Activated gamma-delta T cell (primary cell): ENCODE measurements at regions not wholly inside any gene's neighbourhood (a gene's known extent, or its start where the extent isn't known, plus 50 kb on each side); places are given as distances from the start of the nearest gene placed in this dataset.
"Not testable (repeated sequence)": the region's sequence is repeated elsewhere in the genome, so short reads cannot be mapped to it uniquely, and the experiment has no call there.

Experiments
- DNase-seq: peaks from one replicate; lab custom pipeline; 2025; lab: John Stamatoyannopoulos, UW

- no peak for DNase-seq
Observed at GRCh38 chr2:234275515-234275914, 221.4 kb downstream of the ARL4C start.

DNA sequence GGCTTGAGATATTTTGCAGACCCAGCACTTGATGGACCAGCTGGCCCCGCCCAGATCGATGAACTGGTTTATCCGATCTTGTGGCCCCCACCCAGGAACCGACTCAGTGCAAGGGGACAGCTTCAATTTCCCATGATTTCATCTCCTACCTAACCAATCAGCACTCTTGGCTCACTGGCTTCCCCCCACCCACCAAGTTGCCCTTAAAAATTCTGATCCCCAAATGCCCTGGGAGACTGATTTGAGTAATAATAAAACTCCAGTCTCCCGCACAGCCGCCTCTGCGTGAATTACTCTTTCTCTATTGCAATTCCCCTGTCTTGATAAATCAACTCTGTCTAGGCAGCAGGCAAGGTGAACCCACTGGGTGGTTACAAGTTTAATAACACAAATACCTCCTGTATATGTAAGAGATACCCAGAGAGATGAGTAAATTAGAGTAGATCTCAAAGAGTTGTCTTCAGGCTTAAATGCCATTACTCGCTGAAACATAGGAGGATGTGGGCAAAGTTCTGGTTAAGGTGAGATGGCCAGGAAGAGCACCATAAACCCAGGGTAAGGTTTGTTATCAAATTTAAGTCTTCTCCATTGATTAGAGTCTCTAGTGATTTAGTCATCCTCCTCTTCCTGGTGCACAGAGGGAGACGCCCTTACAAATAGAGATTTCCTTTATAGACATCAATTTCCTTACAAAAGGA is 222.8 kb downstream of the ARL4C start:
- DNase-seq, result no peak

GRCh38 chr2:234272069-234272850 is 221.8 kb downstream of the SPP2 start:
- DNase-seq, result no peak

GRCh38 chr2:234271338-234271737 is 220.8 kb downstream of the SPP2 start:
- no peak for DNase-seq

DNA sequence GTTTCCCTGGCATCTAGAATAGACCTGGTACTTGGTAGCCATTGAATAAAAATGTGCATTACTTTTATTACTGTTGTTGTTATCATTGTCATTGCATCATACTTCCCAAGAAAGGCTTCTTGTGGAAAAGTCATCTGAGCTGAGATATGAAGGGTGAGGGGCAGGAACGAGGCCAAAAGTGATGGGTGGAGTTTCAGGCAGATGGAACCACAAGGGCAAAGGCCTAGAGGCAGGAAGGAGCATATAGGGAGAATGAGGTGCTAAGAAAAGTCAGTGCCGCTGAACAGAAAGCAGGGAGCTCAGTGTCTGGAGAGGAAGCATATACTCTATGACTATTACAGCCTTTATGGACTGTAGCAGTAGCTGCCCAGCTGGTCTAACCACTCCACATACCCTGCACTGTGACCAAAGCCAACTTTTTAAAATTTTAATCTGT is 219.3 kb downstream of the SPP2 start:
- DNase-seq, result no peak

DNA sequence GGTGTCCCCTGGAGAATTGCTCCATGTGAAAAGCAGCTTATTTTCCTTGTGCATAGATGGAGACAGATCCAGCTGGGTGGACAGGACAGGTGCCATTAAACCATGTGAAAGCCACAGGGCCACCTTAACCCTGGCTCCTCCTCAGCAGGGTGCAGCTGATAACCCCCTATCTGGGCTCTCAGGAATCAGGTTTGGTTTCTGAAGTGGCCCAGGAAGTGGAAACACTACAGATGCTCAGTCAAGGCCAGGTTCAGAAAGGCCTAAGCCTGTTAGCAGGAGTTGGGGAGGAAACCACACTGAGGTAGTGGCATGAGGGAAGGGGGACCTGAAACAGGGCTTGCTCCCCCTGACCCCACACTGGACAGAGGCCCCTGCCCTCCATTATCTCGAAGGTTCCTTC is 217.0 kb downstream of the SPP2 start:
- DNase-seq, result no peak

DNA sequence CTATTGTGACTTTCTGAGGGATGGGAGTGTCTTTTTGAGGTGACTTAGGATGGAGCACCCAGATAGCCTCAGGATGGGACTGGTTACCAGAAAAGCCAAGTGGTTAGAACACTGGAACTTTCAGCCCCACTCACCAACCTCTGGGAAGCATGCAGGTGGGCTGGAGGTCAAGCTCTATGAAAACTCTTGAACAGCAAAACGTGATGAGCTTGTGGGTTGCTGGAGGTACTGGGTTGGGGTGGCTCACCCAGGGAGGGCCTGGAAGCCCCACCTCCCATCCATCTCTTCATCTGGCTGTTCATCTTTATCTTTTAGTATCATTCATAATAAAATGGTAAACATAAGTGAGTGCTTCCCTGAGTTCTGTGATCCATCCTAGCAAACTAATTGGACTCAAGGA is 216.4 kb downstream of the SPP2 start:
- DNase-seq, result no peak

DNA sequence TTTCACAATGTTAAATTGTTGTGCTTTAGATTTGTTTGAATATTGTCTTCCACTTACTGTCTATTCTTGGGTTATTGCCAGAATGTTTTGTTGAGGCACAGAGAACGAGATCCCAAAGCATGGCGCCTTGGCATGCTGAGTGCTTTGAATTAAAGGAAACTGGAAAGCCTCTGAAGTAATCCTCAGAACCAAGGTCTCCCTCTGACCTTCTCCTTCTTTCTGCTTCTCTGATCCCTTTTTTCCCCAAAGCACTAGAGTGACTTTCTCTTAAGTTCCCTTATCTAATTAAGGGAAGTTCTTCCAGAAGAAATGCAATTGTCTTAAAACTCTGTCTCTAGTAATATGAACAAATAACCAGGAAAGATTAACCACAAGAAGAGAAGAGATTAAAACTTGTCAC is 214.7 kb downstream of the SPP2 start:
- no peak for DNase-seq

DNA sequence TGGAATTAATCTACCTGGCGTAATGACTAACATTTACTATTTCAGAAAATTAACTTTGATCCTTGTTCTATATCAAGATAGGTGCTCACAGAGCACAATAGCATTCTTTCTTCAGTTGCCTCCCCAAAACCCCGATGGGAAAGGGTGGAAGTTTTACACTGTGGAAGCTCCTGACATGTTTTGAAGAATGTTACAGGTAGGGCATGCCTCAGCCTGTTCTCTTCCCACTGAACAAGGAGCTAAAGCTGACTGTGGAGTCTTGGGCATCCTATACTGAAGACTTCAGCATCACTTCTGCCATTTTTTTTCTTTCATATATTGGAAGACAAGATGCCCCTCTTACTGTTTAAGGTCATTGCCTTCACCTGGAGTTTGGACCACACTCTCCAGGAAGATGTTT is 211.2 kb downstream of the SPP2 start:
- no peak for DNase-seq

DNA sequence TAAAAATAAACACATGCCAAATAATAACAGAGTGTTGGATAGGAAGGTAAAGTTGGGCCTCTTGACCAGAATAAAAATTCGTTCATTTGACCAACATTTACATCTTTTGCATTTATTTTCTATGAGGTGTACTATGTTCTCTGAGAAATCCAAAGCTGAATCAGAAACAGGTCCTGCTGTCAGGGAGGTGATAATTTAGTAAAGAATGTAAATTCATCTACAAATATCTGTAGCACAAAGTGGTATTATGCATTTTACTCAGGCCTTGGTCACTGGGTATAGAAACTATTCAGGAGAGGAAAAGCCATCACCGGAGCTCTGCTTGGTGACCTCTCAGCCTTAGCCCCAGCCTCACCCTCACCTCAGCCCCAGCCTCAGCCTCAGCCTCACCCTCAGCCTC is 208.9 kb downstream of the SPP2 start:
- no peak for DNase-seq

GRCh38 chr2:234258562-234259141 is 208.2 kb downstream of the SPP2 start:
- DNase-seq, result no peak

DNA sequence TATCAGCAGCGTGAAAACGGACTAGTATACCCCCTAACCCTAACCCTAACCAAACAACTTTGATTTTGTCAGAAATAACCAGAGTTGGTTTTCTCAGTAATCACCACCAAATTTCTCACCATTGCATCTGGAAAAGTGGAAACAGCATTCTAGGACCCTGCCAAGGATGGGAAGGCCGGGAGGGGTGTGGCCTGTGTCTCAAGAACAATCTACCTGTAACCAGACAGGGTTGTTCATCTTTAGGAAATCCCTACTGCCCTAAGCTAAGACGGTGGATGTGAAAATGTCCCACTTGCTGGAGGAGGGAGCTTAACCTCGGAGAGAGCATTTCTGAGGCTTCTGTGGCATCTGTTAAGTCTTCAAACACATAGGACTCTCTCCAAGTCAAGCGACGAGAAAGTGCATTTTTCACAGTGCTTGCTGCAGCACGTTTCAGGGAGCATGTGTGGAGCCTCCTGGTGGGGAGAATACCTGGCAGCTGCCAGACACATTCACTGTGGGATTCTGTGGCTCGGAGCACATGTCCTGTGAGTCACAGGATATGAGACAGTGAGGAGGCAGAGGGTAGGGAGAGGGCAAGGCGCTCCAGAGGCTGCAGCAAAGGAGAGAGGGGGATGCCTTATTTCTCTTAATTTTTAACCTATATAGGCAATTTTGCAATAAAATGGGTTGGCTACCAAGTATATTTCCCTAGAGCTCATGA is 207.5 kb downstream of the SPP2 start:
- no peak for DNase-seq

DNA sequence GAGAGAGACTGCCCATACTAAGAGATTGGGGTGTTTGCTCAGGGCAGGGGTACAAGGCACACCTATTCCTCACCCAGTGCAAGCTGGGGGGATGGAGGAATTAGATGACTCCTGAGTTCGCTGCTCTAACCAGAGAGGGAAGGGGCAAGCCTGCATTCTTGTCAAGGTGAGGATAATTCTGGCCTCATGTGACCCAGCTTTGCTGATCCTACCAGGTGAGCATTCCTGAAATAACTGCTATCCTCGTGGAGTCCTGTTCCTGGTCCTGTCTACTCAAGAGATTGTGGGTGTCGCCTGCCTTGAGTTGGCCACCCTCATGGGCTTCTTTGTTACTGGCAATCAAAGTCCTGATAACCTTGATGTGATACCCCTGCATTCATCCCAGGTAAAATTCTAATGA is 206.0 kb downstream of the SPP2 start:
- no peak for DNase-seq

DNA sequence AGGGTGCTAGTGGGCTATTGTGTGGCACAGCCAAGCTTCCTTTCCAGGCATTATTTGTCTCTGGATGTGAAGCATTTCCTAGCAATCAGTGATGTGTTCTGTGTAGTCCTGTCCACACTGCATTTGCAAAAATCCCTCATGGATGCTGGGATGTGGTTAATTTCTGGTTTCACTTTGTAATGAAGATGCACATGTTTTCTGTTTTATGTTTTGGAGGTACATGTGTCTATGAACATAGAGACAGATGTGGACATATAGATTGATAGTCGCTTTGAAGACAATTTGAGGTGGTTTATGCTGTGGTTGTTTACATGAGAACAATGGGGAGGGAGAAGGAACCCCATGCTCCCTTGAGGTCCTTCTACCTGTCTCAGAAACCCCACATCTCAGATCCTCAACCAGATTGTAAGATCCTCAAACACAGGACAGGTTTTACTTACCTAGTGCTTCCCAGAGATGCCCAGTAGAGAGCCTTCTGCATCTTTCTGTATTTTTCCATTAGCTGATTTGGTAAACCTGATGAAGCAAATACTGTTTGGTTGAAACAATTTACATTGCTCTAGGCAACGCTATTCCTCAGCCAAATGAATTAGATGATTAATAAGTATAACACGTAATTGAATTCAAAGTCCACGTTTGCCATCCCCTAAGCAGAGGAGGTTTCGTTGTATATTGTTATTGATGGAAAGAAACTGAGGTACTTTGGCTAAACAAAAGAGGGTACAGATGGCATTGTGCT is 204.4 kb downstream of the SPP2 start:
- no peak for DNase-seq

DNA sequence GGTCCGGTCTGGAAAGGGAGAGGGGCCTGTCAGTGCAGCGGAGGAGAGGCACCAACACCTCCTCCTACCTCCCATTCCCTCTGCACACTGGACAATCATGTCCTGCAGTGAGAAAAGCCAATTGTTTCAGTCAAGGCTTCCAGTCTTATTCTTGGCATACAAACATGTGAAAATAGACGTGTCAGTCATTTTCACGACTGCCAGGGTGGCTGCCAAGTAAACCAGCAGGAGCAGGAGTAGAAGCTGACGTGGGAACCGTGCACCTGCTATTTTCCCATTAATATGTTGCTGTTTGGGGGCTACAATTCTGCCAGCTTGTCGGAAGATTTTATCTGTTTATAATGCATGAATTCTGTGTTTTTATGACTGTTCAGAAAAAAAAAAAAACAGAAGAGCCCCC is 202.3 kb downstream of the SPP2 start:
- no peak for DNase-seq

DNA sequence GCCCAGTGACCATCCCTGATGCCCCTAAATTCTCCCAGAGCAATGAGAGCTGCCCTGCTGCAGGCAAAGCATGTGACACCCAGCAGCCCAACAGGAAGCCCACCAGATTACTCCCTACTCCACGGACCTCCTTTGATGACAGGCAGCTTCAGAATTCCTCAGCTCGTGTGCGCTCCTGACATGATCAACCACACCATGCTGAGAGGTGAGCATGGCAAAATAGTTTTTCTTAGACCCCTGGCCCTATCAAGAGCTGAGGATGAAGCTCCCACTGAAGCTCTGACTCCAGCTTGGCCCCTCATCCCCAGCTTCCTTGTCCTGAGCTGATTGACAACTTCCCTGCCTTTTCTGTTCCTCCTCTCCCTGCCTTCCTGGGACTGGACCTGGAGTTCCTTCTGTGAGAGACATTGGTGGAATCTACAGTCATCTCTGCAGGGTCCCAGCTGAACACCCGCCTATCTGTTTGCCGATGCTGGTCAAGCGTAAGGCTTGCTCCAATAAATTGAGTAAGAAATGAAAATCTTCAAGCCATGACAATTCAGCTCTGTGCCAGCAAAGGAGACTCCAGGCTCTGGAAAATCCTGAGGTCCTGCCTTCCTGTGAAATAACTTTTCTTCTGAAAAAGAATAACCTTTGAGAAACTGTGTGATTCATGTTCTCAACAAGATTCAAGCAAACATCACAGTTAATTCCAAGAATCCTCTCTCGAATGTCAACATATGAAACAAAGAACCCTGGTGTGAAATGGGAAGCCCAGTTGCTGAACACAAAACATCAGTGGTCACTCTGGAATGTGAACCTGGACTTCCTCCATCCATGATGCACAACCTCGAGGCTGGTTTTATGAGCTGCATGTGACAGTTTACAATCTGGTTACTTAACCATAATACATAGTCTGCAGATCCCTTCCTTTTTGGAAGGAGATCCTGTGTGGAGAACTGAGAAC is 201.1 kb downstream of the SPP2 start:
- DNase-seq, result no peak

DNA sequence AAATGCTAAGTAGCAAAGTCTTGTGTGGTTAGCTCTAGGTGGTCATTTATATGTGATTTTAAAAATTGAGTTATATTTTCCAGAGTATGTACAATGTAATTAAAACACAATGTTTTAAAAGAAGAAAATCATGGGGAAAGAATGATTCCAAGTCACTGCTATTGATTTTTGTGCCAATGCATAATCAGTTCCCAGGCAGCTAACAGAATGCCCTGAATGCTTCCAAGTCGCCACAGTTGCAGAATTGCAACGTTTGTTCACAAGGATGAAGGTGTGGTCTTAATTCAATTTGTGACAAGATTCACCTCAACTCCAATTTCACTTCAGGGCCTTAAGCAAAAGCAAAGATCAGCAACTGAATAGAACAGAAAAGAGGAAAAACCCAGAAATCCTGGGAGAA is 200.4 kb downstream of the SPP2 start:
- no peak for DNase-seq

- DNase-seq, result no peak
Observed at GRCh38 chr2:234249873-234250272, 199.4 kb downstream of the SPP2 start.

DNA sequence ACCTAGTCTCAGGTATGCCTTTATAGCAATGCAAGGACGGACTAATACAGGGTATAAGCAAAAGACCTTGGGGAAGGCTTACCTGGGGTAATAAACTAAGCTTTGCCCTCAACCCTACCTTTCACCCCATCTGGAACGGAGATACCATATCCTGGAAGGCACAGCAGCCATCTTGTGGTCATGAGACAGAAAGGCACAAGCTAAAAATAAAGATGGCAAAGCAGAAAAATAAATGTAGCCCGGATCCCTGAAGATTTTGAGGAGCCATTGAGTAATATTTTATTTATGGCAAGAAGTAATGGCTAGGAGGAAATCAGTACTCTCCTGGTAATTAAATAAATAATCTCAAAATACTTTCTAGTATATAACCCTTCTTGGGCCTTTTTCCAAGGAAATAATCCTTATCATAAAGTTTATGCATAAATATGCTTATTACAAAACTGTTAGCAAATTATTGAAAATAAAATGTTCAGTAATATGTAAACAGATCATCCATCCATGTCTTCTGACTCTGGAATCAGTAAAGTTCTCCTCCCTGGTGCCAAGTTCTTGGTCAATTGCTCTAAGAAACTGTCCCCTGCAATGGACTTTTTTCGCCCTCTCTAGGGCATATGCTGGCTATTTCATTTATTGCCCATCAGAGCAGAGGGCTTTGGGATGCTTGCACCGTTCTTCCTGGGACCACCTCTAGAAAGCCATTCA is 198.7 kb downstream of the SPP2 start:
- DNase-seq, result no peak

GRCh38 chr2:234248213-234248710 is 197.8 kb downstream of the SPP2 start:
- not testable (repeated sequence) for DNase-seq
